C4-2B (cell line): ENCODE measurements at regions not wholly inside any gene's neighbourhood (a gene's known extent, or its start where the extent isn't known, plus 50 kb on each side); places are given as distances from the start of the nearest gene placed in this dataset.

Experiments
- H3K27ac ChIP-seq: fragments of 450-650 bp; 2 replicates; pipeline ENCODE4 v1.5.1; 2017
- ZFX ChIP-seq: fragments of 450-650 bp; IDR thresholded peaks from 2 replicates; pipeline ENCODE4 v1.6.1; 2017
- TF ChIP-seq, protein P1 (sequence below): fragments of 450-650 bp; conservative IDR thresholded peaks from 2 replicates; pipeline ENCODE4 v1.5.1; 2017; ENCODE audit warnings: mild to moderate bottlenecking

DNA sequence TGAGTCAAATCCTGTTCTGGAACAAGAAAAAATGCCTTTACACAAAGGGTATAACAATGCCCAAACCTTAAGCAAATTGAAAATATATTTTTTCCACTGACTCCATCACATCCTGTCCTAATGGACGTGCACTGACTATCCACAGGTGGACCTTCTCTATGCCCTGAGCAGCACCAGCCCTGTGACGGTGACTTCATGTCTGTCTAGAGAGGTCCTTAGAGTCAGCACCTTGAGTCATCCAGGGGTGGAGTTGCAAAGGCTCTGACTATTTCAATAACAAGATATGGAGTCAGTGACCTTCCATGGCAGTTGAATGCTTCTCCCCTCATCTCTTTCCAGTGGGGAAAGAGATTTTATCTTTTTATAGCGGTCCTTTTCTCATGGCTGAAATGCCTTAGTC is 78.0 kb downstream of the YIPF5 start:
- no peak for TF ChIP-seq ZFX
- TF ChIP-seq, protein P1, sequence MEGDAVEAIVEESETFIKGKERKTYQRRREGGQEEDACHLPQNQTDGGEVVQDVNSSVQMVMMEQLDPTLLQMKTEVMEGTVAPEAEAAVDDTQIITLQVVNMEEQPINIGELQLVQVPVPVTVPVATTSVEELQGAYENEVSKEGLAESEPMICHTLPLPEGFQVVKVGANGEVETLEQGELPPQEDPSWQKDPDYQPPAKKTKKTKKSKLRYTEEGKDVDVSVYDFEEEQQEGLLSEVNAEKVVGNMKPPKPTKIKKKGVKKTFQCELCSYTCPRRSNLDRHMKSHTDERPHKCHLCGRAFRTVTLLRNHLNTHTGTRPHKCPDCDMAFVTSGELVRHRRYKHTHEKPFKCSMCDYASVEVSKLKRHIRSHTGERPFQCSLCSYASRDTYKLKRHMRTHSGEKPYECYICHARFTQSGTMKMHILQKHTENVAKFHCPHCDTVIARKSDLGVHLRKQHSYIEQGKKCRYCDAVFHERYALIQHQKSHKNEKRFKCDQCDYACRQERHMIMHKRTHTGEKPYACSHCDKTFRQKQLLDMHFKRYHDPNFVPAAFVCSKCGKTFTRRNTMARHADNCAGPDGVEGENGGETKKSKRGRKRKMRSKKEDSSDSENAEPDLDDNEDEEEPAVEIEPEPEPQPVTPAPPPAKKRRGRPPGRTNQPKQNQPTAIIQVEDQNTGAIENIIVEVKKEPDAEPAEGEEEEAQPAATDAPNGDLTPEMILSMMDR = no peak
- H3K27ac ChIP-seq = no peak overlapping the region

- H3K27ac ChIP-seq = no peak overlapping the region
- TF ChIP-seq, protein P1 = no peak
- no peak for TF ChIP-seq ZFX
These were observed 77.1 kb downstream of the YIPF5 start for GRCh38 chr5:144093400-144093799.

GRCh38 chr5:144093868-144094267 is 76.6 kb downstream of the YIPF5 start:
- TF ChIP-seq, protein P1 = no peak
- TF ChIP-seq ZFX = no peak
- H3K27ac ChIP-seq = no peak overlapping the region

- no peak for TF ChIP-seq ZFX
- TF ChIP-seq, protein P1 = no peak
- H3K27ac ChIP-seq = no peak overlapping the region
These were observed 69.8 kb downstream of the YIPF5 start for GRCh38 chr5:144100702-144101101.

GRCh38 chr5:144101616-144102015 is 68.8 kb downstream of the YIPF5 start:
- no peak for TF ChIP-seq ZFX
- TF ChIP-seq, protein P1 = no peak
- H3K27ac ChIP-seq = no peak overlapping the region

DNA sequence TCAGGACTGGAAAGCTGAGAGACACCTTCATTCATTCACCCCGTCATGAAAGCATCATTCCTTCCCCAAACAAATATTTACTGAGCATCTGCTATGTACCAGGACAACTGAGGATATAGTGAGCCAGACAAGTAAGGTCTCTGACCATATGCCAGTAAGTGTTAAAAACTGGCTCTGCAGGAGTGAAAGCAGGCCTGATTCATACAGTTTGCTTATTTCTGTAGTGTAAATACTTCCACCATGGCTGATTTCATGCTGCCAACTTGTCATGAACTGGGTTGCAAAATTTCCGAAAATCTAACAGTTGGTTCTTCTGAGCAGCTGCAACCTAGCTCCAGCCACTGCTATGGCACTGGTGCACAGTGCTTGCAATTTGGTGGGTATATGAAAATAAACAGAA is 68.1 kb downstream of the YIPF5 start:
- no peak for TF ChIP-seq ZFX
- TF ChIP-seq, protein P1 = no peak
- H3K27ac ChIP-seq = no peak overlapping the region

DNA sequence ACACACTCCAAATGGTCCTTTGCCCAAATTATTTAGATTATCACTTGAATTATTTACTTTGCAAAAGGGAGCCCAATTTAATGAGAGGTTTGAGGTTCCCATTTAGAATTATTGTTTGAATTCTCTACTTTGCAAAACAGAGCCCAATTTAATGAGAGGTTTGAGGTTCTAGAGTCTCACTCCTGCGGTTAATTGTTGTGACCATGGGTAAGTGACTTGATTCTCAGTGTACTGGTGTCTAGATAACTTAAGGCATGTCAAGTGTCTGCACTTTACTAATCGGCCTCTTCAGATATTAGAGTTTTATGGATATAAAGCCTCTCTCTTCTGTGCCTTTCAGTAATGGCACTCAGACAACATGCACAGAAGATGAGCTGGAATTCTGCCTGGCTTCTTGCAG is 67.5 kb downstream of the YIPF5 start:
- H3K27ac ChIP-seq = no peak overlapping the region
- no peak for TF ChIP-seq ZFX

GRCh38 chr5:144103611-144104485 is 66.6 kb downstream of the YIPF5 start:
- no peak overlapping the region for H3K27ac ChIP-seq
- no peak for TF ChIP-seq ZFX
- TF ChIP-seq, protein P1 = no peak
